Body of pancreas (tissue), 4 donors: ENCODE measurements at regions not wholly inside any gene's neighbourhood (a gene's known extent, or its start where the extent isn't known, plus 50 kb on each side); places are given as distances from the start of the nearest gene placed in this dataset.
A peak's percentile ranks its signal among the peaks of the same experiment; 100 is the strongest.

Experiments used
- ATAC-seq: fragments of 150-250 bp; one replicate; pipeline ENCODE4 v1.9.1; 2016
- DNase-seq, 4 donors: peaks; one replicate each; pipeline ENCODE4 v3.0.0-alpha.2; 2019
- H3K27ac ChIP-seq, 4 donors: fragments of 200-600 bp; sonication (generic); 1 replicate in 3 of 4; 2 replicates in 1 of 4; pipeline versions ENCODE4 v1.5.1 to v1.6.1; 2016 to 2019; ENCODE audit warnings: mild to moderate bottlenecking in 1 of 4, mixed read lengths in 1 of 4, moderate library complexity in 1 of 4
- H3K27me3 ChIP-seq, 2 donors: fragments of 200-600 bp; sonication (generic); one replicate each; pipeline ENCODE4 v1.6.0; 2016; ENCODE audit warnings: mild to moderate bottlenecking in 1 of 2
- H3K36me3 ChIP-seq, 2 donors: fragments of 200-600 bp; sonication (generic); replicated peaks in 1 of 2; 2 replicates each; pipeline ENCODE4 v1.5.1; 2016; ENCODE audit warnings: low read depth in 2 of 2; ENCODE audit not compliant: insufficient read depth in 1 of 2
- H3K4me1 ChIP-seq: fragments of 200-600 bp; sonication (generic); one replicate; pipeline ENCODE4 v1.6.0; 2016
- H3K4me3 ChIP-seq, 2 donors: fragments of 200-600 bp; sonication (generic); 1 replicate in 1 of 2; 2 replicates in 1 of 2; pipeline ENCODE4 v1.5.1; 2016 to 2019
- H3K9me3 ChIP-seq, 3 donors: fragments of 200-600 bp; sonication (generic); 1 replicate in 2 of 3; 2 replicates in 1 of 3; pipeline ENCODE4 v1.5.1; 2016
- CTCF ChIP-seq, 7 experiments: fragments of 450-650 bp in 4 of 7; fragments of 200-600 bp in 3 of 7; sonication (generic) in 3 of 7; IDR thresholded peaks; one replicate each; pipeline ENCODE4 v1.5.1; 2016 to 2019; ENCODE audit warnings: antibody characterized with exemption in 7 of 7
- POLR2A ChIP-seq, 3 donors: fragments of 450-650 bp; IDR thresholded peaks; one replicate each; pipeline ENCODE4 v1.6.1; 2016; ENCODE audit warnings: antibody characterized with exemption in 3 of 3, mild to moderate bottlenecking in 2 of 3
- WGBS, 2 donors: methylation state at CpG; one replicate each; pipeline ENCODE4 v1.1.5; 2017; 5-methylcytosine and 5-hydroxymethylcytosine counted together
- intact Hi-C: fragments of 100-400 bp; cut with DNase I; formaldehyde crosslinking; loops from one replicate; pipeline ENCODE4 v1.15.1; 2023

DNA sequence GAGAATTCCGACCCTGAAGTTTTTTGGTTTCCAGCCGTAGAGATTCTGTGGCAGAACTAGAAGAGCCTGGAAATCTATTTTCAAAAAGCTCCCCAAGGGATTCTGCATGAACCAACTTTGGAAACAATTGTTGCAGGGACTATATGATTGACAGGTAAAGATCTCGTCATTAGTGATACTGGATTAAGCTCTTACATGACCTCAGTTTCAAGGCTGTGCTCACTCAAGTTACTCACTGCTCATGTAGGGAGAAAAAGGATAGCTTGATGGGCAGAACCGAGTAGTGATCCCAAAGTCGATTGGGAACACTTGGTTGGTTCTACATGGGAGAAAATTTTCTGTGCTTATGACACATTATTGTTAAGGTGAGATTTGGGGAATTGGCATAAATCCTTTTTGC lies 142.3 kb upstream of the RASGRP1 start:
- 48 to 51% methylated on average over 5 of the region's 5 CpGs for WGBS, 2 donors
- ATAC-seq (no peak), DNase-seq (no peak)
- H3K27me3 ChIP-seq: no peaks in the 10 kb centered on the region
- no peaks in the 10 kb centered on the region for H3K36me3 ChIP-seq
- no peak overlapping the region for H3K27ac ChIP-seq
- H3K9me3 ChIP-seq: no peaks in the 10 kb centered on the region
- H3K4me1 ChIP-seq: peaks cover 10% of the 10 kb centered on the region
- TF ChIP-seq CTCF (IDR thresholded peaks at IDR 0.05): no peak
- H3K4me3 ChIP-seq: no peak overlapping the region
- intact Hi-C loops: loop anchor here (5.0 kb wide), 1 partner anchor 1050 kb away; no protein-coding TSS in a partner anchor

DNA sequence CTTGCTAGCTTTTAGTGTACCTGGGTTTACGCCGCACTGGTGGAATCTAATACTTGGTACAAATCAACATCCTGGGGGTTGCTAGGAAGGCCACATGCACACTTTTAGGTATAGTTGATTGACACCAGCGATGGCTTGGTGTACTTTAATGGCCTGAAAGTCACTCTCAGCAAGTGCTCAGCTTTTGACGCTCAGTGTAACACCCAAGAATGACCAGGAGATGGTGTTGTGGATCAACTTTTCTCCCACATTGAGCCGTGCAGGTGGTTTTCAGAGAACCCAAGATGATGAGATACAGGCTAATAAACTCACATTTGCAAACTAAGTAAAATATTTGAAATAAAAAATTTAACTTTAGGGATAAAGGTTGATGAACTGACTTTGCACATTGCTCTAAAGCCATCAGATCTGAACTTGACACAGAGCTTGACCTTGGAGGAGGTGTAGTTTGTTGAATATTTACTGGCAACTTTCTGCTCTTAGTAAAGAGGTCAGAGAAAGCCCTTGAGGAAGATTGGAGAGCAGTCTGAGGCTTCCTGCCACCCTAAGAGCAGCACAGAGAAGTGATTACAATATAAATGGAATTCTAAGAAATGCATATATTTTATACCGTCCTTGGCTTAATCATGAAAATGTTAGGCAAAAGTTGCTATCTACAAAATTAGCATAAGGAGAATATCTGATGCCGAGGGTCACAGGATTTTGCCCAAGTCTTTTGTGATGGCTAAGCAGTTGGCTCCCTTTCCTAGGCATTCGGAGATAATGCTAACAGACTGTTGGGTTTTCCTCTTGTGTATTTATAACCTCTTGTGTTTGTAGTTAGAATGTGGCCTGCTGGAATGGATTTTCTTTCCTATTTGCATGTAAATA lies 143.4 kb upstream of the RASGRP1 start:
- no peak overlapping the region for H3K4me3 ChIP-seq
- intact Hi-C loops: loop anchor here (5.0 kb wide), 1 partner anchor 1049 kb away; no protein-coding TSS in a partner anchor
- TF ChIP-seq CTCF (IDR thresholded peaks at IDR 0.05) (peak; percentile 46 to 86 (median 74)), POLR2A (IDR thresholded peaks at IDR 0.05) (no peak)
- H3K27me3 ChIP-seq: no peaks in the 10 kb centered on the region
- H3K27ac ChIP-seq: no peak overlapping the region
- ATAC-seq: peak; percentile 84
- 35 to 37% methylated on average over 8 of the region's 8 CpGs for WGBS, 2 donors
- H3K4me1 ChIP-seq: no peaks in the 10 kb centered on the region
- no peaks in the 10 kb centered on the region for H3K36me3 ChIP-seq
- DNase-seq: peak; percentile 39 to 54 (median 50)
- H3K9me3 ChIP-seq: no peaks in the 10 kb centered on the region

DNA sequence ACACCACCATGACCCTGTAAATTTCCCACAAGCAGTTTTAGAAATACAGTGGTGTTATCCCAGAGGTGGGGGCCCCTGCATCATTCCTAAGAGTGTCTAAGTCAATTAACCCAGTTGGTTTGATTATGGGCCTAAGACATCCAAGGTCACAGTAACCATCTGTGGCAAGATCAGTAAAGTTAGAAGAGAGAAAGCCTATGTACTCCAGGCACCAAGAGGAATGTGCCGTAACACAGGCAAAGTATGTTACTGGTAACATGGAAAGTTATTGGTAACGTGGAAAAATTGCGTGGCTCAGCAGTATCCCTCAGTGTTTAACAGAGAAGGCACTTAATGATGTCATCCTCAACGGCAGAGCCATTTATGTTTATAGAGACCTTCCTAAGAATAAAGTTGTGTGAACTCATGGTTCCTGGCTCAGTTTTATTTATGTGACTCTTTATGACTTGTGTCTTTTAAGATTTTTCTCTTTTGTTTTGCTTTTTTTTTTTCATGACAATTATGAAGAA lies 144.1 kb upstream of the RASGRP1 start:
- Histone ChIP-seq H3K36me3 (no peaks in the 10 kb centered on the region), H3K9me3 (no peaks in the 10 kb centered on the region), H3K27me3 (no peaks in the 10 kb centered on the region), H3K27ac (no peak overlapping the region), H3K4me1 (no peaks in the 10 kb centered on the region), H3K4me3 (no peak overlapping the region)
- no peak for DNase-seq
- intact Hi-C loops: loop anchor here (5.0 kb wide), 1 partner anchor 1049 kb away; no protein-coding TSS in a partner anchor
- no peak for ATAC-seq
- TF ChIP-seq POLR2A (IDR thresholded peaks at IDR 0.05) (no peak), CTCF (IDR thresholded peaks at IDR 0.05) (no peak)
- 86 to 93% methylated on average over 4 of the region's 4 CpGs for WGBS, 2 donors

- Histone ChIP-seq H3K27ac (no peak overlapping the region), H3K36me3 (no peaks in the 10 kb centered on the region), H3K9me3 (no peaks in the 10 kb centered on the region), H3K4me1 (no peaks in the 10 kb centered on the region), H3K4me3 (no peak overlapping the region), H3K27me3 (no peaks in the 10 kb centered on the region)
- TF ChIP-seq POLR2A (IDR thresholded peaks at IDR 0.05): no peak
- TF ChIP-seq CTCF (IDR thresholded peaks at IDR 0.05): no peak
- 90 to 97% methylated on average over 2 of the region's 2 CpGs for WGBS, 2 donors
- ATAC-seq: no peak
- no peak for DNase-seq
- intact Hi-C loops: loop anchor here (5.0 kb wide), 1 partner anchor 1048 kb away; no protein-coding TSS in a partner anchor
These were observed 144.6 kb upstream of the RASGRP1 start for GRCh38 chr15:38709196-38709595.
